Fibroblast of the aortic adventitia (primary cell): ENCODE measurements at regions not wholly inside any gene's neighbourhood (a gene's known extent, or its start where the extent isn't known, plus 50 kb on each side); places are given as distances from the start of the nearest gene placed in this dataset.
"Not testable (repeated sequence)": the region's sequence is repeated elsewhere in the genome, so short reads cannot be mapped to it uniquely, and the experiment has no call there.

Experiments used
- DNase-seq: peaks from one replicate; pipeline ENCODE4 v3.0.0-alpha.2; 2010; ENCODE audit warnings: low read depth
- H3K4me3 ChIP-seq: 2 replicates; pipeline ENCODE4 v1.5.1; 2011; ENCODE audit warnings: low read depth, mild to moderate bottlenecking, control low read depth, low read length, moderate library complexity
- TF ChIP-seq, protein P1 (sequence below): IDR thresholded peaks from 2 replicates; pipeline ENCODE4 v1.5.1; 2011; ENCODE audit warnings: mild to moderate bottlenecking, low read length, control low read depth, inconsistent platforms; ENCODE audit not compliant: insufficient read depth

GRCh38 chr14:39548358-39548757 is 116.1 kb upstream of the FBXO33 start:
- DNase-seq: no peak
- TF ChIP-seq, protein P1, sequence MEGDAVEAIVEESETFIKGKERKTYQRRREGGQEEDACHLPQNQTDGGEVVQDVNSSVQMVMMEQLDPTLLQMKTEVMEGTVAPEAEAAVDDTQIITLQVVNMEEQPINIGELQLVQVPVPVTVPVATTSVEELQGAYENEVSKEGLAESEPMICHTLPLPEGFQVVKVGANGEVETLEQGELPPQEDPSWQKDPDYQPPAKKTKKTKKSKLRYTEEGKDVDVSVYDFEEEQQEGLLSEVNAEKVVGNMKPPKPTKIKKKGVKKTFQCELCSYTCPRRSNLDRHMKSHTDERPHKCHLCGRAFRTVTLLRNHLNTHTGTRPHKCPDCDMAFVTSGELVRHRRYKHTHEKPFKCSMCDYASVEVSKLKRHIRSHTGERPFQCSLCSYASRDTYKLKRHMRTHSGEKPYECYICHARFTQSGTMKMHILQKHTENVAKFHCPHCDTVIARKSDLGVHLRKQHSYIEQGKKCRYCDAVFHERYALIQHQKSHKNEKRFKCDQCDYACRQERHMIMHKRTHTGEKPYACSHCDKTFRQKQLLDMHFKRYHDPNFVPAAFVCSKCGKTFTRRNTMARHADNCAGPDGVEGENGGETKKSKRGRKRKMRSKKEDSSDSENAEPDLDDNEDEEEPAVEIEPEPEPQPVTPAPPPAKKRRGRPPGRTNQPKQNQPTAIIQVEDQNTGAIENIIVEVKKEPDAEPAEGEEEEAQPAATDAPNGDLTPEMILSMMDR: no peak
- H3K4me3 ChIP-seq: no peak overlapping the region

GRCh38 chr14:39547845-39548244 is 115.6 kb upstream of the FBXO33 start:
- no peak for DNase-seq
- no peak overlapping the region for H3K4me3 ChIP-seq
- TF ChIP-seq, protein P1: no peak

- DNase-seq: no peak
- H3K4me3 ChIP-seq: no peak overlapping the region
- TF ChIP-seq, protein P1: no peak
These were observed 73.6 kb upstream of the FBXO33 start for GRCh38 chr14:39505812-39506211.

GRCh38 chr14:39500253-39500652 is 68.0 kb upstream of the FBXO33 start:
- TF ChIP-seq, protein P1: no peak
- no peak overlapping the region for H3K4me3 ChIP-seq
- no peak for DNase-seq

GRCh38 chr14:39499514-39499913 is 67.3 kb upstream of the FBXO33 start:
- TF ChIP-seq, protein P1: no peak
- no peak overlapping the region for H3K4me3 ChIP-seq
- no peak for DNase-seq

GRCh38 chr14:39497677-39498076 is 65.4 kb upstream of the FBXO33 start:
- not testable (repeated sequence) for DNase-seq, H3K4me3 ChIP-seq

GRCh38 chr14:39492267-39492666 is 60.0 kb upstream of the FBXO33 start:
- TF ChIP-seq, protein P1: peak; percentile 12
- DNase-seq: peak; percentile 92
- no peak overlapping the region for H3K4me3 ChIP-seq
